ENCODE measurements at regions not wholly inside any gene's neighbourhood (a gene's known extent, or its start where the extent isn't known, plus 50 kb on each side); places are given as distances from the start of the nearest gene placed in this dataset.
"Not testable (repeated sequence)": the region's sequence is repeated elsewhere in the genome, so short reads cannot be mapped to it uniquely, and the experiment has no call there.

DNA sequence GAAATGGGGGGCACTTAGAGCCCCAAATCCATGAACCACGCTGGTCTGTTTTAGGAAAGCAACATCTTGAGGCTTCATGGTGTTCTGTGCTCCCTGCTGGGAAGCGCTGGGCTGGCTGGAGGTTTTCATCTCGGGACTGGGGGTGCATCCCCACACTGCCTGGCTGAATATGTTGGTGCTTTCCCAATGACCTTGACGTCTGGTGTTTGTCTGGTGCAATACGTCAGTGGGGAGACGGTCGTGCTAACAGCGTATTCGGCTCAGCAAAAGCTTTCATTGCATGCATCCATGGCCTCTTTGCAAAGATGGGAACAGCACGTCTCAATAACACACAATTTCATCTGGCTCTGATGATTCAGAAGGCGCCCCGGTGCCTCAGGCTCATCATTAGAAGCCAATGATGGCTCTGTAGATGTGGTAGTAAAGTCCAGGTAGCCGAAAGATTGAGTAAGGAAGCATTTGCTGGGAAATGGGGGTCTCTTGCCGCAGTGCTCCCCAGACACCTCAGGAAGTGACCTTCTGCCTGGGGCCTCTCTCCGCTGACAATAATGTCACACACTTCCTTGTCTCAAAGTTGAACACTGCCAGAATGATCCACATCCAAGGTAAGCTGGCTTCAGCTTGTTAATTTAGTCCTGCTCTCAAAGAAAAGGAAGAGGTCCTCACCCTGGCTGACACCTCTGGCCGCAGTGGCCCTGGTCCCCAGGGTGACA lies 97.7 kb downstream of the ING1 start:
- no peak for DNase-seq (ENCODE audit: low read depth)

DNA sequence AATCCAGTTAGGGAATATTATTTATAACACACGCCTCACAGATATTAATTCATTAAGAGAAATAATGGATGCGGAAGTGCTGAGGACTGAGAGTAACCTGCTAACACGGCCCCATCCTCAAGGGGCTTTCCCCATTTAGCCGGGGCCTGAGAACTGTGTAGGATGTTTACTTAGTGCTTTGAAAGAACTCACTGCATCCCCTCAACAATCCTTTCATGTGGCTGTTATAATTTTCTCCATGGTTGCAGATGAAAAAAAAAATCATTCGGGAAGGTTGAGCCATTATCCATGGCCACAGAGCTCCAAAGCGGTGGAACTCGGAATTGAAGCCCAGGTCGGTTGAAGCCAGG lies 98.2 kb downstream of the ING1 start:
- no peak for DNase-seq (ENCODE audit: low read depth)

DNA sequence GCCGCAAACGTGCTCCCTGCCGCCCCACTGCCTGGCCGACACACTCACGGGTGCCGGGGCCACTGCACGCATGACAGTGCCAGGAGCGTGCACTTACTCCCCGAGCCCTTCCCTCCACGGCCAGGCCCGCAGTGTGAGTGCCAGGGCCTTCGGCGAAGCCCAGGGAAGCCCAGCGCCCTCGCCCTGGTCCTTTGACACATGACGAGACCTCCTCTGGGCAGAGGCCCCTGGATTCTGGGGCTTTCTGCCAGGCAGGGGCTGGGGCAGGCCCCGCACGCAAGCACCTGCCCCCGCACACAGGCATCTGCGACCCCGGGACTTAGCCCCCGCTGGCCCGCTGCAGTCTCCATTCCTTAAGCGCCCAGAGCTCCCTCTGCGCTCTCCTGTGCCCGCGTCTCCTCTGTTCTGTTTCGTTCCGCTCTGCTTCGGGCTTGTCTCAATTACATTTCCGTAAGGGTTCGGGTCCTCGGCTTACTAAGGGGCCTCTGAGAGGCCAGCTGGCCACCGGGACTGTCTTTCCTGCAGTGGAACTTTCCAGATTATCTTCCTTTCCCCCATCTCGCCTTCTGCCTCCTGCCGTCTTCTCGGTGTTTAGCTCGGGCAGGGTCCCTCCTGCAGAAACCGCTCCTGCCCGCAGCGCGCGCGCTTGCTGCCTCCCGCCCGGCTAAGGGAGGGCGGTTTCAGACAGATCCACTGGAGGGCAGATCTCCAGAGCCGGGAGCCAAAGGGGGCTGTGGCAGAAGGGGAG lies 98.8 kb downstream of the ING1 start:
- no peak for DNase-seq (ENCODE audit: low read depth)

DNA sequence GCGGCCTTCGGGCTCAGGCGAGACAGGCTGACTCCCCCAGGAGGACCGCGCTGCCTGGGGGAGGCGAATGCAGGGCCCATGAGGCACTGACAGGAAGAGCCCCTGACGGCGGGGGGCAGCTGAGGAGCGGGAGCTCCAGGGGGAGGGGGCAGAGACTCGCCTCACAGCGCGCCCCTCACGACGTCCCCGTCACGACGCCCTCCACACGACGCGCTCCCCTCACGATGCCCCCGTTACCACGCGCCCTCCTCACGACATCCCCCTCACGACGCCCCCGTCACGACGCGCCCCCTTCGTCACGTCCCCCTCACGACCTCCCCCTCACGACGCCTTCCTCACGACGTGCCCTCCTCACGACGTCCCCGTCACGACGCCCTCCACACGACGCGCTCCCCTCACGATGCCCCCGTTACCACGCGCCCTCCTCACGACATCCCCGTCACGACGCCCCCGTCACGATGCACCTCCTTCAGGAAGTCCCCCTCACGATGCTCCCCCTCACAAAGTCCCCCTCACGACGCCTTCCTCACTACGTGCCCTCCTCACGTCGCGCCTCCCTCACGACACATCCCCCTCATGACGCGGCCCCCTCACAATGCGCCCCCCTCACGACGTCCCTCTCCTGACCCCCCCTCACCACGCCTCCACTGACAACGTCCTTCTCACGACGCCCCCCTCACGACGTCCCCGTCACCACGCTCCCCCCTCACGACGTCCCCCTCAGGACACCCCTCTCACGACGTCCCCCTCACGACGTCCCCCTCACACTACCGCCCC lies 99.6 kb downstream of the ING1 start:
- no peak for DNase-seq (ENCODE audit: low read depth)

DNA sequence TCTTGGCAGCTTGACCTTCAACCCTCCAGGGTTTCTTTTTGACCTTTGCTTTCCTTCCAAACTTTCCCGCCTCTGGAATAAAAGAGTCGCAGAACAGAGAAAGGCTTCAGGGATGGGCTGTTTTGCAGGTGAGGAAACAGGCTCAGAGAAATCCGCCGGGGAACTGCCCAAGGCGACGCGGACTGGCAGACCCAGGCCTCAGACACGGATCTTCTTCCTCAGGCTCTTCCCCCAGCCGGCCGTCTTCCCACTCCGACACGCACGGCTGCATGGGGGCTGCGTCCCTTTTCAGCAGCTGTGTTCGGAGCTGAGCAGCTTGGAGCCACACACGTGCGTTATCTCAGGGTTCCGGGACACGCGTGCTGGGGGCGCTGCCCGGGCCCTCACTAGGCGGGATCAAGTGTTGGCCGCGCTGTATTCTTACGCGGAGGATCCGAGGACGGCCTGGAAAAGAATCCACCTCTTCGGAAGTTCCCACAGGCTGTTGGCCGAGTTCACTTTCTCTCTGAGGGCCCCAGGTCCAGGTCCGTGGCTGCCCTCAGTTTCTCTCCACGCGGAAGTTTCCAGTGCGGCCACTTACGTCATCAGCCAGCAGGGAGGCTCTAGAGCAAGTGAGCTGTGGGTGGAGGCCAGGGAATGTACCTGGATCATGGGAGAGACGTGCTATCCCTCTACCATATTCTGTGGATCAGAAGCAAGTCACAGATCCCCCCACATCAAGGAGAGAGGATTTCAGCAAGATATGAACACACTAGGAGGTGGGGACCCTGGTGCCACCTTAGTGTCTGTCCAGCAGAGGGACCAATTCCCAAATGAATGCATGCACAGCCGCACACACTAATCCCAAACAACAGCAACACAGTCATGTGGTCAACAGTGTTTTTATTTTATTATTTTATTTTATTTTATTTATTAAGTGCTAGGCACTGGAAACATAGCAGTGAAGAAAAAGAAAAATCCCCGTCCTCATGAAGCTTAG lies 100.4 kb downstream of the ING1 start:
- no peak for DNase-seq (ENCODE audit: low read depth)

DNA sequence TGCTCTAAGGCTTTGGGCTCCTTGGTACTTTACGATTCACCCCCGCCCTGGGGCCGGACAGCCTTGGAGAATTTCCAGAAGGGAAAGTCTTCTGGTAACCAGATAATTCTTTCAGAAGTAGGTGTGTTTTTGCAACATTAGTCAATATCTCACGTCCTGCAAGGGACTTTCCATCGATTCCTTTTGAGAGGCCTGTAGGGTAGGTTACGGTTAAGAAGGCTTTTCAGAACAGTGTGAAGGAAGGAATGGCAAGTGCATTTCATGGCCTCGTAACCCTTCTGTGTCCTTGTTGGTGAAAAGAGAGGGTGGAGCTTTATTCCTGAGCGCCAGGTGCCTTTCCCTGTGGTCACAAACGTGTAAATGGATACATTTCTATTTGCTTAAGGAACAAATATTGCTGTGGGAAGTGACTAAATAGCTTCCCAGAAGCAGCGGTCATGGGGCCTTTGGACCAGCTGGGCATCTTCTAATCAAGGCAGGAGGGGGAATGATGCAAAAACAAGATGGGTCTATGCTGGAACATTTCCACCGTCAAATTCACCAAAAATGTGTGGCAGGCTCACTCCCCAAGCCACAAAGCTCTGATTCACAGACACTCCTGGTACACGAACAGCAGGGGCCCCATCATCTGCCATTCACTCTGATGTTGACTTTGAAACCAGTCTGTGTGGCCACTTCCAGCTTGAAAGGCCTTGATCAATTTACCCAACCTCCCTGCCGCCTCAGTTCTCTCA lies 99.2 kb downstream of the ANKRD10 start:
- no peak for DNase-seq (ENCODE audit: low read depth)

DNA sequence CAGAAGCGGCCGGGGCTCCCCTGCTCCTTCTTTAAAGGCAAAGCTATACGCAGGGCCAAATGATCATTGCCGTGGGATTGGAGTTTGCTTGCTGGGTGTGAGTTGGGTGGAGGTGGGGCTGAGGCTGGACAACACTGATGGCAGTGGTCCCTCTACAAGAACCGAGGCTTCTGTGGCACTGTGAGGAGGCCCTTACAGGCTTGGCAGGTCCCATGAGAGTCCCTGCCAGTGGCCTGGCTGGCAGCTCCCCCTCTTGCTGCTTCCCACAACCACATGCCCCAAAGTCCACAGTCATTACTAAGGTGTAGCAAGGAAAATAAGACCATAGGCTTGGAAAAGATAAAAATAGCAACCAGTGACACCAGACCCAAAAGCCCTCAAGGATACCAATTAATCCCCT lies 98.4 kb downstream of the ANKRD10 start:
- DNase-seq (ENCODE audit: low read depth), result no peak

DNA sequence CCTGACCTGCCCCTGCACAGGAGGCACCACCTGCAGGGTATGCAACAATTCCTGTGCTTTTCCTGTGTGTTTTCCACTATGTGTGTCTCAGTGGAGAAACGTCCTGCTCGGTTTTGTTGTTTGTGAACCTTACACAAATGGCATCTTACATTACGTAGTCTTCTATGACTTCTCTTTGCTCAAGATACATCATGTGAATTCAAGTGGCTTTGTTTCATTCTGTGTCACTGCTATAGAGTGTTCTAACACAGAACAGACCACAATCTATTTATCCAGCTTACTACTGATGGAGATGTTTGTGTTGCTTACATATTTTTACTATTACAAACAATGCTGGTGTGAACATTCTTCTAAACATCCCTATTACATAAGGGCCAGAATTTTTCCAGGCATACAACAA lies 97.7 kb downstream of the ANKRD10 start:
- DNase-seq (ENCODE audit: low read depth), result no peak

DNA sequence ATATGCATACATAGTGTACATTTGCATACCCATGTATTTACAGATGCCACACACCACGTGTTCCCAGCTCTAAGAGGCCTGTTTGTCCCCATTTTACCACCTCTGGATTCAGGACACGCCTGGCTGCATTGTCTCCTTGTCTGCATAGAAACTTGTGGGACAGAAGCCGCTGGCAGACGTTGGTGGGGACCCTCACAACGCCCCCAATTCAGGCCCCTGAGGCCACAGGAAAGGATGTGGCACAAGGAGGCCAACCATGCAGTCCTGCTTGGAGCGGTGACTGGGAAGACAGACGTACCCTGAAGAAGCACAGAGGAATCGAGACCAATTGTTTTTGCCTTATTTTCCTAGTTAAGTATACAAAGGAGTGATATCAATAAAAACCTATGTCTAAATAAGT lies 96.1 kb downstream of the ANKRD10 start:
- DNase-seq (ENCODE audit: low read depth), result no peak

DNA sequence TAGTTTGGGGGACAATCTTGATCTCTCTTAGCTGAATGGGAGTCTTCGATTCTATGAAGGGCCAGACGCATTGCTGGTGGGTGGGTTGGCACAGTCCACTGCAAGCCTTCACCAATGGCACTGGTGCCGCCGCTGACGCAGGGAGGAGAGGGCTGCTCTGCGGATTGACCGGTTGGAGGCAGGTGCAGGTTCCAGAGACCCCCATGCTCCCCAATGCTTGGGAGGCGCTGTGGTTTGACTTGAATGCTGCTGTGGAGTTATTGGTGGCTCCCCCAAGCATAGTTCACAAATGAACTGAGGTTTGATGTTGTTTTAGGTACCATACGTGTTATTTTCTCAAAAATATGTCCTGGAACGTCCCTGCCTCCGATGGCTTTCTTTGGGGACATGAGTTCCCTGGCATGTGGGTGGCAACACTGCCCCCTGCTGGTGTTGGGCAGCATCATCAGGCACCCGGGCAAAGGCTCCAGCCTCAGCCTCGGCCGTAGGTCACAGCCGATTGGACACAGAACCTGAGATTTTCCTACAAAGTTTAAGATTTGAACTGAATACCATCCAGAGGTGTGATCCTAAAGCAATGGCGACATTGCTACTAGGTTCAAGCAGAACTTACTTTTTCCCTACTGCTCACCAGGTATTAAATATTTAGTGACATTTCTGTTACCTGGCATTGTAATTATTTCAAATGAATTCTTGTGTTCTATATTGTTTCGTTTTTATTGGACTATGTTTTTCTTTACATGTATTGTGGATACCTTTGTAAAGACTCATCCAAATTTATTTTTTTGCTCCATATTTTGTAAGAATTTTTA lies 95.5 kb downstream of the ANKRD10 start:
- peak; percentile 62 for DNase-seq (ENCODE audit: low read depth)

DNA sequence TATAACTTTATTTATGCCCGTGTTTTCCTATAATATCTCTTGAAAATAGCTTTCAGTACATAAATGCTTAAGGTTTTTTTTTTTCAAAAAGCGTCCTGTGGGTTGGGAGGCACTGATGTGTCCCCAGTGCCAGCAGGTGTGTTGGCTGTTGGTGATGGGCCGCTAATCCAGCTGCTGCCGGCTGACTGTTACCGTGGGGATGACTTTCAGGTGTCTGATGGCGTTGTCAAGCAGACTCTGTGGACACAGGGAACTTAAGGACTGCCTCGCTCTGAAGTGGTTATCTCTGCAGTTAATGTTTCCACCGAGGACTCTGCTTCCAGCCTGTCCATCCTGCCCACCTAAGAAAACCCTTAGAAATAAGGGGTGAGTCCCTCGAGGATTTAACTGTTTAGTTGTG lies 94.5 kb downstream of the ANKRD10 start:
- DNase-seq (ENCODE audit: low read depth), result no peak

DNA sequence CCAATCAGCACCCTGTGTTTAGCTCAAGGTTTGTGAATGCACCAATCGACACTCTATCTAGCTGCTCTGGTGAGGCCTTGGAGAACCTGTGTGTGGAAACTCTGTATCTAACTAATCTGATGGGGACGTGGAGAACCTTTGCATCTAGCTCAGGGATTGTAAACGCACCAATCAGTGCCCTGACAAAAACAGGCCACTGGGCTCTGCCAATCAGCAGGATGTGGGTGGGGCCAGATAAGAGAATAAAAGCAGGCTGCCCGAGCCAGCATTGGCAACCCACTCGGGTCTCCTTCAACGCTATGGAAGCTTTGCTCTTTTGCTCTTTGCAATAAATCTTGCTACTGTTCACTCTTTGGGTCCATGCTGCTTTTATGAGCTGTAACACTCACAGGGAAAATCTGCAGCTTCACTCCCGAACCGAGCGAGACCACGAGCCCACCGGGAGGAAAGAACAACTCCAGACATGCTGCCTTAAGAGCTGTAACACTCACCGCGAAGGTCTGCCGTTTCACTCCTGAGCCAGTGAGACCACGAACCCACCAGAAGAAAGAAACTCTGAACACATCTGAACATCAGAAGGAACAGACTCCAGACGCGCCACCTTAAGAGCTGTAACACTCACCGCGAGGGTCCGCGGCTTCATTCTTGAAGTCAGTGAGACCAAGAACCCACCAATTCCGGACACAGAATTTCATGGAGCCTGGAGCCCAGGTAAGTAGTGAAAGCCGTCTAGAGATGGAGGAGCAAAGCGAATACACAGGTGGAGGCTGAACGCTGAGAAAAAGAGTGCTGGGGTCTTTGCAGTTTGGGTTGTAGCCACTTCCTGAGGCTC lies 92.8 kb downstream of the ANKRD10 start:
- DNase-seq (ENCODE audit: low read depth), result not testable (repeated sequence)

DNA sequence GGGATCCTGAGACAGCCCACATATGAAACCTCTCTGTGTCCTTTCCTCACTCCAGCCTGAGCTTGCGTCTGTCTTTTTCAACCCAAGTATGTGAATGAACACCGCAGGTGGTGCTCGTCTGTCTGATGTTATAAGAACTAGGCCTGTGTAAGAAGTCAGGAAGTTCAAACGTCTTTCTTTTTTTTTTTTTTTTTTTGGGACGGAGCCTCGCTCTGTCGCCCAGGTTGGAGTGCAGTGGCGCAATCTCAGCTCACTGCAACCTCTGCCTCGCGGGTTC lies 92.3 kb downstream of the ANKRD10 start:
- no peak for DNase-seq (ENCODE audit: low read depth)

DNA sequence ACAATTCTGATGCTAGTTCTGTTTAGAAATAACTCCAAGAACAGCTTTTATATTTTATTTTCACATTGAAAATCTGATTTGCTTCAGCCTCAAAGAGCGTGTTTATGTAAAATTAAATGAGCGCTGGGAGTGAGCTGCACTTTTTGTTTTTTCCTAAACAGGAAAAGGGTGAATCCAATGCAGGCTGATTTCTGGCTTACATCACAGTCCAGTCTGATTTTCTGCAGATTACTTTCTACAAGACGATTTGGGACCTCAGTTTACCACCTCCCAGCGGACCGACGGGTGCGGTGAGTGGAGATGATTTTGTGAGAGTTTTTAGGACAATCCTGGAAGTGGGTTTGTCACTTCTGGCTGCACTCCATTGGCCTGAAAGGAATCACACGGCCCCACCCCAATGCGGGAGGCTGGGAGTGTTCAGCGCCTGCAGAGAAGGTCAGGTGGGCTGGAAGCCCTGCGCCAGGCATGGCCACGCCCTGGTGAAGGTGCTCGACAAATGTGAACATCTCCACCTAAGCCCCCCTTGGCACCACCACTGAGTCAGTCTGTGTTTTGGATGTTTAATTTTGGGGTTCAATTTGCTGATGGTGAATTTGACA lies 90.1 kb downstream of the ANKRD10 start:
- no peak for DNase-seq (ENCODE audit: low read depth)

DNA sequence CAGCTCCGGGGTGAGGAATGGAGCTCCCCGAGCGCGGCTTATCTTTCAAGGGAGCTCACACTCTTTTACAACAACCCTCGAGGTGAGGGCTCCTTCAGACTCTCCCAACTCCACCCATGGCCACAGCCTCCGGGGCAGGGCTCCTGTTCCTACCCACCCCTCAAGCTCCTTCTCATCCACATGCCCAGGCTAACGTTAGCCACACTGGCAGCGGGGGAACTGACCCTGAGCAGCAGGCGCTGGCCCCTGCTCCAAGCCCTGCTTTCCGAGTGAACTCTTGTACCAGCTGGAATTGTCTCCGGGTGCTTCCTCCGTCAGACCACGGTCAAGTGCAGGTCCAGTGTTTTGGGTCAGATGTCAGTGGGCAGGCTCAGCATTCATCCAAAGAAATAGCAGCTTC lies 89.4 kb downstream of the ANKRD10 start:
- no peak for DNase-seq (ENCODE audit: low read depth)

DNA sequence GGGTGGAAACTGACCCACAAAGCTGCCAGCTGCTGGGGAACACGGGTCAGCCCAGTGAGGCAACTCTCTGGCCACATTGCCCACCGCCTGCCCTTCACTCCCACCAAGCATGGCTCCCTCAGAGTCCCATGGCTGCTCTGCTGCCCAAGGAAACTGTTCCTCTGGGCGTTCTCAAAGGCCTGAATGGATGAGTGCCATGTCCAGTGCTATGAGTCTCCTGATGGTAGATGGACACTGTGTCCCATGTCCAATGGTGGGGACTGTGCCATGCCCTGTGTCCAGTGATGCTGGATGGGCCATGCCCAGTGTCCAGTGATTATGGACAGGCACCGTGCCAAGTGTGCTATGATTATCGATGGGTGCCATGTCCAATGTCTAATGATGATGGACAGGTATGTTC lies 88.8 kb downstream of the ANKRD10 start:
- no peak for DNase-seq (ENCODE audit: low read depth)

DNA sequence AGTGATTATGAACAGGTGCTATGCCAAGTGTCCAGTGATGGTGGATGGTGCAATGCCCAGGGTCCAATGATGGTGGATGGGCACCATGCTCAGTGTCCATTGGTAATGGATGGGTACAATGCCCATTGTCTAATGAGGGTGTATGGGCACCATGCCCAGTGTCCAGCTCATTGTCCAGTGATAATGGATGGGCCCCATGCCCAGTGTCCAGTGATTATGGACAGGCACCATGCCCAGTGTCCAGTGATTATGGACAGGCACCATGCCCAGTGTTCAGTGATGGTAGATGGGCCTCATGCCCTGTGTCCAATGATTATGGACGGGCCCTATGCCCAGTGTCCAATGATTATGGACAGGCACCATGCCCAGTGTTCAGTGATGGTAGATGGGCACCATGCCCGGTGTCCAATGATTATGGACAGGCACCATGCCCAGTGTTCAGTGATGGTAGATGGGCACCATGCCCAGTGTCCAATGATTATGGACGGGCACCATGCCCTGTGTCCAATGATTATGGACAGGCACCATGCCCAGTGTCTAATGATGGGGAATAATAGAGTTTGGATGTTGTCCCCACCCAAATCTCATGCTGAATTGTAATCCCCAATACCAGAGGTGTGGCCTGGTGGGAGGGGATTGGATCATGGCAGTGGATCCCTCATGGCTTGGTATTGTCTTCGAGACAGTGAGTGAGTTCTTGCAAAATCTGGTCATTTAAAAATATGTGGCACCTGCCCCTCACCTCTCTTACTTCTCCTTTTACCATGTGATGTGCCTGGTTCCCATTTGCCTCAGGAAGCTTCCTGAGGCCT lies 87.8 kb downstream of the ANKRD10 start:
- DNase-seq (ENCODE audit: low read depth), result no peak
